GM12875 (cell line): ENCODE measurements at regions not wholly inside any gene's neighbourhood (a gene's known extent, or its start where the extent isn't known, plus 50 kb on each side); places are given as distances from the start of the nearest gene placed in this dataset.

Source experiments
- H3K4me3 ChIP-seq: one replicate; pipeline ENCODE4 v1.5.1; 2011; ENCODE audit warnings: low read depth, low read length, control low read depth
- CTCF ChIP-seq: IDR thresholded peaks from 2 replicates; pipeline ENCODE4 v1.5.1; 2011; ENCODE audit warnings: low read depth, mild to moderate bottlenecking, control low read depth, inconsistent platforms, low read length, moderate library complexity, borderline replicate concordance; ENCODE audit not compliant: insufficient read depth

- no peak for TF ChIP-seq CTCF
- H3K4me3 ChIP-seq = no peak overlapping the region
These were observed 49.9 kb upstream of the GAS1 start for GRCh38 chr9:86997156-86997555.

- no peak overlapping the region for H3K4me3 ChIP-seq
These were observed 50.6 kb upstream of the GAS1 start for GRCh38 chr9:86997951-86998350.

DNA sequence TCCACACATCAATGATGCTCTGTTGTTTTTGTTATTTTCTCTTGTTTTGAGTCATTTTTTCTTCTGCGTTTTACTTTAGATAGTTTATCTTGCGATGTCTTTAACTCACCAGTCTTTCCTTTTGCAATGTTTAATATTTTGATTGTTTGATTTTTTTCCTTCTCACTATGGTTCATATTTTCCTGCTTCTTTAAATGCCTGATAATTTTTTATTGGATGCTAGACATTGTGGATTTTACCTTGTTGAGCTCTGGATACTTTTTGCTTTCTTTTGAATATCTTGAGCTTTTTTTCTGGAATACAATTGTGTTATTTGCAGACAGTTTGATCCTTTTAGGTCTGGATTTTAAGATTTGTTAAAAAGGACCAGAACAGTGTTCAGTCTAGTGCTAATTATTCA is 55.2 kb upstream of the GAS1 start:
- no peak overlapping the region for H3K4me3 ChIP-seq
- no peak for TF ChIP-seq CTCF

More at GRCh38 chr9:86997951-86998350, 50.6 kb upstream of the GAS1 start:
- TF ChIP-seq CTCF = no peak

GRCh38 chr9:87004016-87004415 is 56.7 kb upstream of the GAS1 start:
- no peak for TF ChIP-seq CTCF

GRCh38 chr9:87006956-87007355 is 59.6 kb upstream of the GAS1 start:
- TF ChIP-seq CTCF = no peak
- no peak overlapping the region for H3K4me3 ChIP-seq

More at GRCh38 chr9:87004016-87004415, 56.7 kb upstream of the GAS1 start:
- H3K4me3 ChIP-seq = no peak overlapping the region

DNA sequence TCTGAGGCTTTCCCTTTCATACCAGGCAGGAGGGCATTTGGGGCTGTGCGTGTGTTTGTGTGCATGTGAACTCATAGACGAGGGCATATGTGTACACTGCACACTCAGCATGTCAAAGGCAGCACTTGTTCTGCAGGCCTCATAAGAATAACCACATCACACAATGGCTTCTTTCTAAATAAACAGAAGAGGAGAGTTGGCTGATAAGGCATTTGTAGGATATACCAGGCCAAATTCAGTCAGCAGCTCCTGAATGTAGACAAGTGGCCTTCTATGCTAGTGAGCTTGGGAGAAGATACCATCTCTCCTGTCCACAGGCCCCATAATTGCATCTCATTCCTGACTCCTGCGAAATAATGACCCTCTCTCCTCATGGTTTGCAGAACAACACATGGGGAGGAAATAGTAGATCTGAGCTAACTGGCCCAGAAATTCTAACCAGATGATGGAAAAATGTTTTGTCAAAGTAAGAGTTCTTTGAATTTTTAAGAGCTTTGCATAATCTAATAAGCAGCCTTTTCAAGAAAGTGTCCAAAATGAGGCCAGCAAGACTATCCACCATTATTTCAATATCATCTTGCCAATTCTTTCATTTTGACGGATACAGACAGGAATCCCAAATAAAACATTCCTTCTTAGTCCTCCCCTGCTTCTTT is 60.5 kb upstream of the GAS1 start:
- H3K4me3 ChIP-seq = no peak overlapping the region
- TF ChIP-seq CTCF = no peak

DNA sequence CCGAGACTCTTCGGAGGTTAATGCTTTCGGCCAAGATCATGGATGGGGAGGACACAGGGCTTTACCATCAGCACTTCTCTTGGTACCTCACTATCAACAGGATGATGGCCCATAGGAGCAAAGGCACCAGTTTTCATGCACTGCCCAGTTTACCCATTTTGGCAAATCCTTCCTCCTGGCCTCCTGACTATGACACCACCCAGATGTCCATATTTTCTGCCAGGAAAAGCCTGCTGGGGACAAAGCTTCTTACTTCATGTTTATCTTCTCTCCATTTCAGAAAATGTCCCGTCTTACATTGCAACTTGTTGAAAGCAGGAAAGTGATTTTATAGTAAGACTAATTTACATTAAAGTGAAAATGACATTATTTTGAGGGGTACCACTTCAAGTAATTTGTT is 61.4 kb upstream of the GAS1 start:
- no peak overlapping the region for H3K4me3 ChIP-seq
- no peak for TF ChIP-seq CTCF
